Kidney (tissue), 13 donors: ENCODE measurements at regions not wholly inside any gene's neighbourhood (a gene's known extent, or its start where the extent isn't known, plus 50 kb on each side); places are given as distances from the start of the nearest gene placed in this dataset.

Experiments used
- DNase-seq, 5 donors: peaks; one replicate each; pipeline ENCODE4 v3.0.0-alpha.2; 2013 to 2020
- FAIRE-seq: peaks from 2 replicates; lab custom pipeline; 2012; peaks lifted over from hg19 to GRCh38; lab: Jason Lieb, UNC
- H3K27ac ChIP-seq, 2 donors: one replicate each; pipeline ENCODE4 v1.7.0; 2013; ENCODE audit warnings: low read depth in 2 of 2, low read length in 2 of 2, inconsistent platforms in 1 of 2
- H3K27me3 ChIP-seq: one replicate; pipeline ENCODE4 v1.7.1; 2013; ENCODE audit warnings: low read length, inconsistent platforms; ENCODE audit not compliant: control insufficient read depth, insufficient read depth
- H3K36me3 ChIP-seq, 3 donors: one replicate each; pipeline versions ENCODE4 v1.7.0 to v1.7.1; 2013; ENCODE audit warnings: low read length in 3 of 3, control low read depth in 1 of 3, inconsistent platforms in 1 of 3; ENCODE audit not compliant: insufficient read depth in 3 of 3, control insufficient read depth in 2 of 3
- H3K4me1 ChIP-seq, 3 donors: one replicate each; pipeline versions ENCODE4 v1.7.0 to v1.7.1; 2013; ENCODE audit warnings: low read length in 3 of 3, inconsistent platforms in 1 of 3, low read depth in 1 of 3; ENCODE audit not compliant: control insufficient read depth in 2 of 3, insufficient read depth in 2 of 3
- H3K4me3 ChIP-seq, 3 donors: one replicate each; pipeline versions ENCODE4 v1.7.0 to v1.8.1; 2013; ENCODE audit warnings: low read length in 3 of 3, control low read depth in 1 of 3, inconsistent platforms in 1 of 3
- H3K9ac ChIP-seq, 3 donors: one replicate each; pipeline versions ENCODE4 v1.7.0 to v1.7.1; 2013; ENCODE audit warnings: low read length in 3 of 3, control low read depth in 1 of 3, inconsistent platforms in 1 of 3
- H3K9me3 ChIP-seq, 3 donors: one replicate each; pipeline versions ENCODE4 v1.7.0 to v1.7.1; 2013; ENCODE audit warnings: low read length in 3 of 3, control low read depth in 1 of 3, inconsistent platforms in 1 of 3; ENCODE audit not compliant: control insufficient read depth in 2 of 3, insufficient read depth in 1 of 3
- CTCF ChIP-seq: IDR thresholded peaks from 3 replicates; pipeline ENCODE4 v1.5.1; 2012; ENCODE audit warnings: mild to moderate bottlenecking, moderate library complexity, borderline replicate concordance; ENCODE audit not compliant: insufficient read depth; ENCODE audit errors: extremely low read depth
- intact Hi-C: fragments of 100-400 bp; cut with DNase I; formaldehyde crosslinking; loops from one replicate; pipeline ENCODE4 v1.11.1; 2022
- donor health status: control.
- donor health status: control.
- donor health status: control.
- donor health status: control.
- donor health status: control.
- donor health status: DM: yes; HTN: yes; CAD: no.
- donor health status: Normal renal cell carcinoma (clear cell type).

GRCh38 chr3:152756807-152757206 lies 78.1 kb upstream of the P2RY1 start:
- no peak overlapping the region for H3K27ac ChIP-seq
- intact Hi-C loops = no loop called here
- no peaks in the 10 kb centered on the region for H3K27me3 ChIP-seq
- H3K4me1 ChIP-seq = no peaks in the 10 kb centered on the region
- H3K9me3 ChIP-seq = no peaks in the 10 kb centered on the region
- no peak overlapping the region for H3K4me3 ChIP-seq
- H3K36me3 ChIP-seq = no peaks in the 10 kb centered on the region
- no peak overlapping the region for H3K9ac ChIP-seq
- DNase-seq (no peak), FAIRE-seq (no peak)
- TF ChIP-seq CTCF = no peak

GRCh38 chr3:152760024-152760563 lies 74.8 kb upstream of the P2RY1 start:
- no peak for TF ChIP-seq CTCF
- Histone ChIP-seq H3K9ac (no peak overlapping the region), H3K4me1 (no peaks in the 10 kb centered on the region), H3K36me3 (no peaks in the 10 kb centered on the region), H3K27ac (no peak overlapping the region), H3K4me3 (no peak overlapping the region), H3K9me3 (no peaks in the 10 kb centered on the region), H3K27me3 (no peaks in the 10 kb centered on the region)
- no peak for FAIRE-seq
- intact Hi-C loops = no loop called here
- DNase-seq = no peak

GRCh38 chr3:152760591-152760990 lies 74.3 kb upstream of the P2RY1 start:
- Histone ChIP-seq H3K4me3 (no peak overlapping the region), H3K27ac (no peak overlapping the region), H3K9ac (no peak overlapping the region), H3K36me3 (no peaks in the 10 kb centered on the region), H3K4me1 (no peaks in the 10 kb centered on the region), H3K9me3 (no peaks in the 10 kb centered on the region), H3K27me3 (no peaks in the 10 kb centered on the region)
- FAIRE-seq = no peak
- no peak for TF ChIP-seq CTCF
- DNase-seq = no peak
- intact Hi-C loops = no loop called here

- intact Hi-C loops = no loop called here
- no peak for DNase-seq
- FAIRE-seq = no peak
Measured at GRCh38 chr3:152768478-152768877, 66.5 kb upstream of the P2RY1 start.

More at GRCh38 chr3:152768478-152768877, 66.5 kb upstream of the P2RY1 start:
- Histone ChIP-seq H3K27ac (no peak overlapping the region), H3K27me3 (no peaks in the 10 kb centered on the region), H3K9me3 (no peaks in the 10 kb centered on the region), H3K4me1 (no peaks in the 10 kb centered on the region), H3K36me3 (no peaks in the 10 kb centered on the region), H3K9ac (no peak overlapping the region), H3K4me3 (no peak overlapping the region)
- TF ChIP-seq CTCF = no peak
